OCI-LY3 (cell line): ENCODE measurements at regions not wholly inside any gene's neighbourhood (a gene's known extent, or its start where the extent isn't known, plus 50 kb on each side); places are given as distances from the start of the nearest gene placed in this dataset.

Source experiments
- H2AFZ ChIP-seq: fragments of 200-600, 300-600 bp; shearing (Covaris generic); 2 replicates; pipeline ENCODE4 v1.6.0; 2014; ENCODE audit warnings: antibody characterized with exemption, low read depth, low read length
- H3K27ac ChIP-seq: fragments of 200-600, 300-600 bp; sonication (generic); 2 replicates; pipeline ENCODE4 v1.5.1; 2014; ENCODE audit warnings: mild to moderate bottlenecking, low read length, moderate library complexity, mixed read lengths
- H3K27me3 ChIP-seq: fragments of 200-600, 300-600 bp; sonication (generic); 2 replicates; pipeline ENCODE4 v1.6.1; 2014; ENCODE audit warnings: low read depth, low read length, mixed read lengths
- H3K36me3 ChIP-seq: fragments of 200-600, 300-600 bp; sonication (generic); replicated peaks from 2 replicates; pipeline ENCODE3; 2014; ENCODE audit warnings: low read depth, low read length, mixed read lengths
- H3K4me1 ChIP-seq: fragments of 300-600, 200-600 bp; sonication (generic); 2 replicates; pipeline ENCODE4 v1.6.1; 2014; ENCODE audit warnings: low read length, mixed read lengths
- H3K4me2 ChIP-seq: fragments of 200-600, 300-600 bp; sonication (generic); 2 replicates; pipeline ENCODE4 v1.6.1; 2014; ENCODE audit warnings: low read length, mixed read lengths
- H3K4me3 ChIP-seq: fragments of 300-600, 200-600 bp; sonication (generic); 2 replicates; pipeline ENCODE4 v1.5.1; 2014; ENCODE audit warnings: antibody characterized with exemption, mild to moderate bottlenecking, low read length, moderate library complexity
- H3K79me2 ChIP-seq: fragments of 300-600, 200-600 bp; shearing (Covaris generic); 2 replicates; pipeline ENCODE4 v1.6.1; 2014; ENCODE audit warnings: mild to moderate bottlenecking, low read length, mixed read lengths
- H3K9ac ChIP-seq: fragments of 300-600, 200-600 bp; shearing (Covaris generic); 2 replicates; pipeline ENCODE4 v1.6.0; 2014; ENCODE audit warnings: mild to moderate bottlenecking, low read length, moderate library complexity
- H3K9me3 ChIP-seq: fragments of 200-600, 300-600 bp; shearing (Covaris generic); 2 replicates; pipeline ENCODE4 v1.6.1; 2014; ENCODE audit warnings: low read length, mixed read lengths; ENCODE audit not compliant: insufficient read depth
- H4K20me1 ChIP-seq: fragments of 200-600, 300-600 bp; sonication (generic); 2 replicates; pipeline ENCODE4 v1.6.1; 2016; ENCODE audit warnings: low read length, mixed read lengths; ENCODE audit not compliant: insufficient read depth
- CTCF ChIP-seq: fragments of 200-600, 300-600 bp; sonication (generic); IDR thresholded peaks from 2 replicates; pipeline ENCODE4 v1.5.1; 2014; ENCODE audit warnings: antibody characterized with exemption, low read length, low read depth
- EZH2phosphoT487 ChIP-seq: fragments of 200-600 bp; shearing (Covaris generic); IDR thresholded peaks from 2 replicates; pipeline ENCODE4 v1.6.1; 2018; ENCODE audit warnings: antibody characterized with exemption, mixed run types, low read depth

- Histone ChIP-seq H3K4me3 (no peak overlapping the region), H3K4me1 (peaks cover 32% of the 10 kb centered on the region), H4K20me1 (no peaks in the 10 kb centered on the region), H3K36me3 (no peaks in the 10 kb centered on the region), H3K9ac (no peak overlapping the region), H3K79me2 (no peaks in the 10 kb centered on the region), H3K27me3 (no peaks in the 10 kb centered on the region), H2AFZ (no peak overlapping the region), H3K9me3 (no peaks in the 10 kb centered on the region), H3K4me2 (no peak overlapping the region), H3K27ac (no peak overlapping the region)
- no peak for TF ChIP-seq CTCF
- TF ChIP-seq EZH2phosphoT487, result no peak
These were observed 78.3 kb upstream of the MAP4K4 start for GRCh38 chr2:101619191-101619591.

- Histone ChIP-seq H3K4me1 (peaks cover 19% of the 10 kb centered on the region), H3K27ac (no peak overlapping the region), H4K20me1 (no peaks in the 10 kb centered on the region), H3K9ac (no peak overlapping the region), H3K4me3 (no peak overlapping the region), H3K36me3 (no peaks in the 10 kb centered on the region), H3K79me2 (no peaks in the 10 kb centered on the region), H3K9me3 (no peaks in the 10 kb centered on the region), H2AFZ (no peak overlapping the region), H3K27me3 (no peaks in the 10 kb centered on the region), H3K4me2 (no peak overlapping the region)
- TF ChIP-seq EZH2phosphoT487 (no peak), CTCF (no peak)
These were observed 79.7 kb upstream of the MAP4K4 start for GRCh38 chr2:101617796-101618195.

GRCh38 chr2:101617188-101617587 is 80.3 kb upstream of the MAP4K4 start:
- Histone ChIP-seq H3K9ac (no peak overlapping the region), H3K9me3 (no peaks in the 10 kb centered on the region), H3K4me2 (no peak overlapping the region), H3K4me1 (peaks cover 15% of the 10 kb centered on the region), H2AFZ (no peak overlapping the region), H3K79me2 (no peaks in the 10 kb centered on the region), H3K27ac (no peak overlapping the region), H3K27me3 (no peaks in the 10 kb centered on the region), H3K4me3 (no peak overlapping the region), H4K20me1 (no peaks in the 10 kb centered on the region), H3K36me3 (no peaks in the 10 kb centered on the region)
- TF ChIP-seq CTCF (no peak), EZH2phosphoT487 (no peak)

- Histone ChIP-seq H3K4me2 (no peak overlapping the region), H3K9ac (no peak overlapping the region), H3K79me2 (no peaks in the 10 kb centered on the region), H2AFZ (no peak overlapping the region), H3K4me1 (peaks cover 20% of the 10 kb centered on the region), H3K9me3 (no peaks in the 10 kb centered on the region), H3K27ac (no peak overlapping the region), H3K27me3 (no peaks in the 10 kb centered on the region), H3K4me3 (no peak overlapping the region), H3K36me3 (no peaks in the 10 kb centered on the region), H4K20me1 (no peaks in the 10 kb centered on the region)
- no peak for TF ChIP-seq EZH2phosphoT487
- TF ChIP-seq CTCF, result no peak
These were observed 83.3 kb upstream of the MAP4K4 start for GRCh38 chr2:101614127-101614759.
